ENCODE measurements at regions not wholly inside any gene's neighbourhood (a gene's known extent, or its start where the extent isn't known, plus 50 kb on each side); places are given as distances from the start of the nearest gene placed in this dataset.

DNA sequence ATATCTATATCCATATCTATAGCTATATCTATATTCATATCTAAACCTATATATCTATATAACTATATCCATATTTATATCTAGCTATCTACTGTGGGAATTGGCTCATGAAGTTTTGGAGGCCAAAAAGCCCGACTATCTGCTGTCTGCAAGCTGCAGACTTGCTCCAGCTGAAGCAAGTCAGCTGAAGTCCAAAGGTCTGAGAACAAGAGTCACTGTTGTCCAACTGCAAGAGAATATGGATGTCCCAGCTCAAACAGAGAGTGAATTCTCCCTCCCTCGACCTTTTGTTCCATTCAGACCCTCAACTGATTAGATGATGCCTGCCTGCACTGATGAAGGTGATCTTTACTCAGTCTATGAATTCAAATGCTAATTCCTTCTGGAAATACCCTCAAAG is 63.3 kb upstream of the VCX start:
- WGBS, 2 donors (ENCODE audit: extremely low coverage in 2 of 2, insufficient read length in 2 of 2, insufficient replicate concordance in 1 of 2): no CpG with 5 or more reads among the region's 2 CpGs
- Histone ChIP-seq H2BK12ac (ENCODE audit: low read length) (no peak overlapping the region), H3K79me1 (ENCODE audit: low read depth, low read length) (no peaks in the 10 kb centered on the region), H3K4ac (ENCODE audit: low read length) (no peak overlapping the region), H3K9me3 (replicated peaks in 1 of 2; ENCODE audit: control insufficient read depth in 2 of 2, insufficient read depth in 1 of 2, low read depth in 1 of 2, low read length in 2 of 2) (no peaks in the 10 kb centered on the region), H3K14ac (ENCODE audit: low read length) (no peak overlapping the region), H3K4me3 (ENCODE audit: low read length in 2 of 2) (no peak overlapping the region), H2BK15ac (ENCODE audit: low read length) (no peak overlapping the region), H3K9ac (ENCODE audit: low read depth, low read length, poor library complexity) (no peak overlapping the region), H2BK120ac (ENCODE audit: low read depth, low read length) (no peak overlapping the region), H3K27ac (replicated peaks; ENCODE audit: low read length) (no peak overlapping the region), H3K27me3 (ENCODE audit: control insufficient read depth in 3 of 3, insufficient read depth in 3 of 3, low read depth in 1 of 3, low read length in 3 of 3) (no peaks in the 10 kb centered on the region), H2AK5ac (ENCODE audit: low read depth, low read length) (no peak overlapping the region), H2BK5ac (ENCODE audit: low read length) (no peak overlapping the region), H4K91ac (ENCODE audit: low read depth, low read length, poor library complexity) (no peak overlapping the region), H3K23ac (ENCODE audit: low read depth, low read length, poor library complexity) (no peak overlapping the region), H3K18ac (ENCODE audit: low read length) (no peak overlapping the region), H3K4me2 (ENCODE audit: insufficient read depth, low read length, poor library complexity, severe bottlenecking) (no peak overlapping the region), H4K8ac (ENCODE audit: low read depth, low read length) (no peak overlapping the region), H3K36me3 (replicated peaks in 1 of 2; ENCODE audit: control insufficient read depth in 2 of 2, insufficient read depth in 2 of 2, low read length in 2 of 2) (no peaks in the 10 kb centered on the region), H2AFZ (ENCODE audit: low read length) (no peak overlapping the region), H3K4me1 (ENCODE audit: control insufficient read depth in 2 of 2, insufficient read depth in 1 of 2, low read depth in 1 of 2, low read length in 2 of 2) (no peaks in the 10 kb centered on the region)
- DNase-seq (ENCODE audit: low spot score): no peak

DNA sequence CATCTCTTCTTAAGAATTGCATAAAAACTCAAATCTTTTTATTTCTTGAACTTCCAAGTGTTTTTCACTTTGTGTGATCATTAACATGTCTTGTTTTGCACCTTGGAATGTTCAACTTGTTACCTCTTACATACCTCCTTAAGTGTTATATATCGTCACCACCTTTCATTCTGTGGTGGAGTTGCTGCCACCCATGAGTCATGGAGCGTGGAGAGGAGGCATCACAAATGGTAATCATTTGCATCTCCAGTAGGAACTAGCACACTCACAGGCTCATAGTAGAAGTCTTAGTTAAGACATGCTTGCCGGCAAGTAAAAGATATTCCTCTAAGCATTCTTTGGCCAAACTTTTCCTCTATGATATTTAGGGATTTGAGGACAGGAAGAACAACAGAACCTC is 67.0 kb upstream of the VCX start:
- no peak overlapping the region for H3K4ac ChIP-seq (ENCODE audit: low read length)
- no peaks in the 10 kb centered on the region for H3K4me1 ChIP-seq (ENCODE audit: control insufficient read depth in 2 of 2, insufficient read depth in 1 of 2, low read depth in 1 of 2, low read length in 2 of 2)
- H3K27me3 ChIP-seq (ENCODE audit: control insufficient read depth in 3 of 3, insufficient read depth in 3 of 3, low read depth in 1 of 3, low read length in 3 of 3): no peaks in the 10 kb centered on the region
- no peak overlapping the region for H4K8ac ChIP-seq (ENCODE audit: low read depth, low read length)
- H3K14ac ChIP-seq (ENCODE audit: low read length): no peak overlapping the region
- no peaks in the 10 kb centered on the region for H3K79me1 ChIP-seq (ENCODE audit: low read depth, low read length)
- H2BK5ac ChIP-seq (ENCODE audit: low read length): no peak overlapping the region
- no peak overlapping the region for H3K4me2 ChIP-seq (ENCODE audit: insufficient read depth, low read length, poor library complexity, severe bottlenecking)
- H2AFZ ChIP-seq (ENCODE audit: low read length): no peak overlapping the region
- no peak overlapping the region for H3K23ac ChIP-seq (ENCODE audit: low read depth, low read length, poor library complexity)
- no peak overlapping the region for H2BK120ac ChIP-seq (ENCODE audit: low read depth, low read length)
- H3K9ac ChIP-seq (ENCODE audit: low read depth, low read length, poor library complexity): no peak overlapping the region
- H2AK5ac ChIP-seq (ENCODE audit: low read depth, low read length): no peak overlapping the region
- no peak overlapping the region for H2BK15ac ChIP-seq (ENCODE audit: low read length)
- no peak overlapping the region for H3K18ac ChIP-seq (ENCODE audit: low read length)
- no peak for DNase-seq (ENCODE audit: low spot score)
- no peak overlapping the region for H3K27ac ChIP-seq (replicated peaks; ENCODE audit: low read length)
- no peaks in the 10 kb centered on the region for H3K36me3 ChIP-seq (replicated peaks in 1 of 2; ENCODE audit: control insufficient read depth in 2 of 2, insufficient read depth in 2 of 2, low read length in 2 of 2)
- no peaks in the 10 kb centered on the region for H3K9me3 ChIP-seq (replicated peaks in 1 of 2; ENCODE audit: control insufficient read depth in 2 of 2, insufficient read depth in 1 of 2, low read depth in 1 of 2, low read length in 2 of 2)
- WGBS, 2 donors (ENCODE audit: extremely low coverage in 2 of 2, insufficient read length in 2 of 2, insufficient replicate concordance in 1 of 2): no CpG with 5 or more reads among the region's 3 CpGs
- no peak overlapping the region for H2BK12ac ChIP-seq (ENCODE audit: low read length)
- no peak overlapping the region for H3K4me3 ChIP-seq (ENCODE audit: low read length in 2 of 2)
- no peak overlapping the region for H4K91ac ChIP-seq (ENCODE audit: low read depth, low read length, poor library complexity)

DNA sequence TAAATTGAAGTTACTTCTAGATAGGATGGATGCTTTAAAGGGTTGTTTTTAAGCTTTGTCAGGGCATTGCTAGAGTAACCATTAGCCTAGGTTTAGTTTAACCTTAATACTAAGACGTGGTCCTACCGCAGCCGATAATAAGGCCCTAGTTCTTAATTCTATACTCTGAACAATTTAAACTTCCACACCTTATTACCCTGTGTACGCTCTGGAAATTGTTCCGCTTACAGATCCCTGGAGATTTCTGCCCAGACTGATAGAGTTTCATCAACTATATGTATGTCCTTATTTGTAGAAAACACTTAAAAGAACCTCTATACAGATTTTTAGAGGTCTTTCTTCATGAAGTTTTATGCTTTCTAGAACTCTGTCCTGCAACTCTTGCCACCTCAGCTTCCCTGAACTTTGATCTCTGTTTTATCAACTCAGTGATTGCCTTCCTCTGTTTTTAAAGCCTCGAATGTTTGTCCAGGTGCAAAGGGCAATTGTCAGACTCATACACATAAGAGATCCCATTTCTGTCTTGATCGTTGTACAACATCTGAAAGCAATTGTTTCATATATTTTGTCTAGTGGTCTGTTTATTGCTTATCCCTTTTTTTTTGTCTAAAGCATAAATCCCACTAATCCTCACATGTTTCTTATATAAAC is 71.1 kb upstream of the VCX start:
- no peak overlapping the region for H3K14ac ChIP-seq (ENCODE audit: low read length)
- no peak overlapping the region for H3K4ac ChIP-seq (ENCODE audit: low read length)
- no peak overlapping the region for H3K9ac ChIP-seq (ENCODE audit: low read depth, low read length, poor library complexity)
- no peak overlapping the region for H3K4me2 ChIP-seq (ENCODE audit: insufficient read depth, low read length, poor library complexity, severe bottlenecking)
- no peak overlapping the region for H2BK15ac ChIP-seq (ENCODE audit: low read length)
- H2BK12ac ChIP-seq (ENCODE audit: low read length): no peak overlapping the region
- H3K36me3 ChIP-seq (replicated peaks in 1 of 2; ENCODE audit: control insufficient read depth in 2 of 2, insufficient read depth in 2 of 2, low read length in 2 of 2): no peaks in the 10 kb centered on the region
- DNase-seq (ENCODE audit: low spot score): no peak
- no peak overlapping the region for H3K27ac ChIP-seq (replicated peaks; ENCODE audit: low read length)
- no peak overlapping the region for H3K18ac ChIP-seq (ENCODE audit: low read length)
- H4K8ac ChIP-seq (ENCODE audit: low read depth, low read length): no peak overlapping the region
- no peak overlapping the region for H4K91ac ChIP-seq (ENCODE audit: low read depth, low read length, poor library complexity)
- H3K9me3 ChIP-seq (replicated peaks in 1 of 2; ENCODE audit: control insufficient read depth in 2 of 2, insufficient read depth in 1 of 2, low read depth in 1 of 2, low read length in 2 of 2): no peaks in the 10 kb centered on the region
- H3K4me3 ChIP-seq (ENCODE audit: low read length in 2 of 2): no peak overlapping the region
- H3K27me3 ChIP-seq (ENCODE audit: control insufficient read depth in 3 of 3, insufficient read depth in 3 of 3, low read depth in 1 of 3, low read length in 3 of 3): no peaks in the 10 kb centered on the region
- no peaks in the 10 kb centered on the region for H3K4me1 ChIP-seq (ENCODE audit: control insufficient read depth in 2 of 2, insufficient read depth in 1 of 2, low read depth in 1 of 2, low read length in 2 of 2)
- H2AFZ ChIP-seq (ENCODE audit: low read length): no peak overlapping the region
- H2BK120ac ChIP-seq (ENCODE audit: low read depth, low read length): no peak overlapping the region
- no peaks in the 10 kb centered on the region for H3K79me1 ChIP-seq (ENCODE audit: low read depth, low read length)
- H3K23ac ChIP-seq (ENCODE audit: low read depth, low read length, poor library complexity): no peak overlapping the region
- H2AK5ac ChIP-seq (ENCODE audit: low read depth, low read length): no peak overlapping the region
- no peak overlapping the region for H2BK5ac ChIP-seq (ENCODE audit: low read length)
- no CpG with 5 or more reads among the region's 7 CpGs for WGBS, 2 donors (ENCODE audit: extremely low coverage in 2 of 2, insufficient read length in 2 of 2, insufficient replicate concordance in 1 of 2)

DNA sequence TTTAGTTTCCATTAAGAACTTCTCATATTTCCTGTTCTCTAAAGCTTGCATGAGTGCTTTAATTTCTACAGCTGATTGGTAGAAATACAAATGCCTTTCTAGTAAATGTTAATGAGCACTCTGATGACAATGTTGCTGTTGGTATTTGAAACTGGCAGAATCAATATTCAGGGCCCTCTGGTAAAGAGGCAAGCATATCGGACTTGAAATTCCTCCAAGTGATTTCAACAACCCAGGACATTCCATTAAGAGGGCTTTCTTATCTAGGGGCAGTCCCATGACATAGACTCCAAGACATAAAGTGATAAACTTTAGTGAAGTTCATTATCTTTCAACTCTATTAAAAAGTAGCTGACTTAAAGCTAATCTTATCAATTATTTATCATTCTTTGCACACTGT is 83.1 kb upstream of the VCX start:
- Histone ChIP-seq H2BK12ac (ENCODE audit: low read length) (no peak overlapping the region), H3K14ac (ENCODE audit: low read length) (no peak overlapping the region), H3K4me1 (ENCODE audit: control insufficient read depth in 2 of 2, insufficient read depth in 1 of 2, low read depth in 1 of 2, low read length in 2 of 2) (no peaks in the 10 kb centered on the region), H2AFZ (ENCODE audit: low read length) (no peak overlapping the region), H4K91ac (ENCODE audit: low read depth, low read length, poor library complexity) (no peak overlapping the region), H3K4me2 (ENCODE audit: insufficient read depth, low read length, poor library complexity, severe bottlenecking) (no peak overlapping the region), H3K9ac (ENCODE audit: low read depth, low read length, poor library complexity) (no peak overlapping the region), H4K8ac (ENCODE audit: low read depth, low read length) (no peak overlapping the region), H3K79me1 (ENCODE audit: low read depth, low read length) (no peaks in the 10 kb centered on the region), H3K27ac (replicated peaks; ENCODE audit: low read length) (no peak overlapping the region), H3K4ac (ENCODE audit: low read length) (no peak overlapping the region), H3K9me3 (replicated peaks in 1 of 2; ENCODE audit: control insufficient read depth in 2 of 2, insufficient read depth in 1 of 2, low read depth in 1 of 2, low read length in 2 of 2) (no peaks in the 10 kb centered on the region), H2BK120ac (ENCODE audit: low read depth, low read length) (no peak overlapping the region), H3K18ac (ENCODE audit: low read length) (no peak overlapping the region), H2BK5ac (ENCODE audit: low read length) (no peak overlapping the region), H3K36me3 (replicated peaks in 1 of 2; ENCODE audit: control insufficient read depth in 2 of 2, insufficient read depth in 2 of 2, low read length in 2 of 2) (no peaks in the 10 kb centered on the region), H2BK15ac (ENCODE audit: low read length) (no peak overlapping the region), H2AK5ac (ENCODE audit: low read depth, low read length) (no peak overlapping the region), H3K4me3 (ENCODE audit: low read length in 2 of 2) (no peak overlapping the region), H3K23ac (ENCODE audit: low read depth, low read length, poor library complexity) (no peak overlapping the region), H3K27me3 (ENCODE audit: control insufficient read depth in 3 of 3, insufficient read depth in 3 of 3, low read depth in 1 of 3, low read length in 3 of 3) (no peaks in the 10 kb centered on the region)
- DNase-seq (ENCODE audit: low spot score): no peak
- no CpG with 5 or more reads among the region's 1 CpG for WGBS, 2 donors (ENCODE audit: extremely low coverage in 2 of 2, insufficient read length in 2 of 2, insufficient replicate concordance in 1 of 2)
